HG03103 (cell line): ENCODE measurements at regions not wholly inside any gene's neighbourhood (a gene's known extent, or its start where the extent isn't known, plus 50 kb on each side); places are given as distances from the start of the nearest gene placed in this dataset.

Source experiments
- ATAC-seq: cut with Tn5 transposase; IDR thresholded peaks from one replicate; pipeline ENCODE4 v1.9.1; 2021; ENCODE audit warnings: low read depth; ENCODE audit not compliant: unreplicated experiment

DNA sequence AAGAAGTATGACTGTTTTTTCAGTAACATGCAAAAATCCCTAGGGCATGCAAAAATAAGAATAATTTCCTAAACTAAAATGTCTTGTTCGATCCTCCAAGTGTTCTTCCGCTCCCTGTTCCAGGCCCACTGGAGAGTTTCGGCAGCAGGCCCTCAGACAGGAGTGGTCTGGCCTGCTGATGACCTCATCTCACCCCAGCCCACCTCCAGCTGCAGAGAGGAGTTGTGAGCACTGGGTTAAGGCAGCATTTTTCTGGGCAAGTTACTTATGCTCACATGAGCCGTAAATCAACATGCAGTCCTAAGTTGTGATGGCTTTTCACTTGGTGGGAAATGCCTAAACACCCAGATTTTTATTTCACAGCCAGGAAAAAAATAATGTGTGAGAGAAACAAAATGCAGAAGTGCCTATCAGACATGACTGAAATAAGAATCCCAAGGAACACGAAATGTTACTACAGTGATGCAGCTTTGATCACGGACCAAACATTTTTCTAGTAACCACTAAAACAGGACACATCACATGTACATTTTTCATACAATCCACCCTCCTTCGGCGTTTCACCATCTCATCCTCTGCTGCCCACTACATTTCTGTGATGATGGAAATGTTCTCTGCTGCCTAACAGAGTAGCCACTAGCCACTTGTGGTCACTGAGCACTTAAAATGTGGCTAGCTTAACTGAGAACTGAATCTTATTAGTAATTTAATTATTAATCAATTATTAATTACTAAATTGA is 153.3 kb upstream of the TBL1X start:
- ATAC-seq = no peak

- peak; percentile 66 for ATAC-seq
Measured at GRCh38 chrX:9312922-9313867, 151.7 kb upstream of the TBL1X start.

DNA sequence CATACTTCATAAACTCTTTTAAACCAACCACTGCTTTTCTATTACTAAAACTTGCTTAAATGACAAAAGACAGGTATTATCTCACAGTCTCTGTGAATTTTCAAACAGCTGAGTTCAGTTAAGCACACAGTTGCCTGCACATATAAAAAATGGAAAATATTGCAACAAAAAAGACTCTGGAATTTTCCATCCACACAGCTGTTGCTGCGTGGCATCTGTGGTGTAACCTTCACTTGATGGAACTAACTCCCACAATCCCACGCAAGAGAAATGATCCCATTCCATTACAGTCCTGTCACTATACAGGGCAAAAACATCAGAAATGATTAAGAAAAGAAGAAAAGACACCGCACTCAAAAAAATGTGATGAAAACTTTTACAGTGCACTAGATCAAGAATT is 149.8 kb upstream of the TBL1X start:
- no peak for ATAC-seq

- ATAC-seq = no peak
Measured at GRCh38 chrX:9316096-9316495, 148.8 kb upstream of the TBL1X start.

DNA sequence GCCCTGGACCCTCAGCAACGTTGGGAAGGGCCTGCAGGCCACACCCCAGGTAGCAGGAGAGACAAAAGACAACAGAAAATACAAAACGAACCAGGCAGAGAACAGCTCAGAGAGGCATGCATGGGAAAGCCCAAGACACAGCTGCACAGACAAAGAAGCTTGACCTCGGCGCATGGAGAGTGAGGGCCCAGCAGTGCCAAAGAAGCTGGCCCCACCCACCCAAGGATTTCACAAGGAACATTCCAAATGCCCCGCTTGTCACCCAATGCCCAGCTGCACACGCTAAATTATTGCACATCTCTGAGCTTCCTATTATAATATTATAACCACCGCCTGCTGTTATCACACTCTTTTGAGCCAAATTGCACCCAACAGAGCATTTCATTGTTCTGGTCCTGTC is 147.7 kb upstream of the TBL1X start:
- ATAC-seq = no peak

DNA sequence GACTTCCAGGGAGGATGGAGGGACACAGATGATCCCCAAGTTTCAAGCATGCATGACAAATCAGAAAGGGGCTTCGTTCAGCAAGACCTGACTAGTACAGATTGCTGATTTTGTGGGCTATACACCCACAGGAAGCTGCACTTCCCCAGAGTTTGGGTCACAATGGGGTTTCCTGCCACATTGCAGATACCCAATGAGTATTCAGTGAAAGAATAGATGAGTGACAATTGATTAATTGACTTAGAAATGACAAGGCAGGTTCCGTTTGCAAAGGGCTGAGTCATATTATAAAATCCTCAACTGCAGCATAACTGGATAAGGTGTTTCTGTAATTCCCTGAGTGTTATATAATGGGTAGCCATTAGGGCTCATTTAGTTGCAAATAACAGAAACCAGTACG is 146.6 kb upstream of the TBL1X start:
- no peak for ATAC-seq

DNA sequence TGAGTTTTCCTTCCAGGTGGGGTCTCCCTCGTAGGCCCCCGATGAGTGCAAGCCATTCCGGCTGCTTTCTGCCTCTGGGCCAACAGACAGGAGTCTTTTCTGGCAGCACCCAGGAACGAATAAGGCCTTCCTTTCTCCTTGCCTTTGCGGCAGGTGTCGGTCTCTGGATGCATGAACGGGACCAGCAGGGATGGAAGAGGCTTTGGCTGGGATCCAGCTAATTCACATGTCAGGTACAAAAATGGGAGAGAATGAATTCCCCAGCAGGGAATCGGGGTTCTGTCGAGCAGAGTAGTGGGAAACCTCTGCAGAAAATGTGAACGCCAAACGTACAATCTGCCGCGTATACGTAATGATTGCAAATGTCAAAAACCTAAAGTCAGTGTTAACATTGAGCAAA is 146.1 kb upstream of the TBL1X start:
- ATAC-seq = no peak

DNA sequence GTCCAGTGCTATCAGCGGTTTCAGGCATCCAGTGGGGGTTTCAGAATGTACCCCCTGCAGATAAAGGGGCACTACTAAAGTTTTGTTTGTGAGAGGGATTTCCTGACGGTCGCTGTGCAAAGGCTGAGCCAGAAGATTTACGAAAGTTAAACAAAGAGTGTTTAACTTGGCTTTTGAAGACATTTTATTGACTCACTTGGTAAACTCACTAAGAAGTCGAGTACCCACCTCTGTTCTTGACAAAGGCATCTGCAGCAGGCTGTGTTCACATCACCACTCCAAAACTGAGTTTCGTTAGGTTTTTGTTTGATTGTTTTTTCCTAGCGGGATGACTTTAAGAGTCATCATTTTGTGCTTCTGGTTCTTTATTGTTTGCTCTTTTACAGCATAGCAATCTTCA is 143.9 kb upstream of the TBL1X start:
- no peak for ATAC-seq

DNA sequence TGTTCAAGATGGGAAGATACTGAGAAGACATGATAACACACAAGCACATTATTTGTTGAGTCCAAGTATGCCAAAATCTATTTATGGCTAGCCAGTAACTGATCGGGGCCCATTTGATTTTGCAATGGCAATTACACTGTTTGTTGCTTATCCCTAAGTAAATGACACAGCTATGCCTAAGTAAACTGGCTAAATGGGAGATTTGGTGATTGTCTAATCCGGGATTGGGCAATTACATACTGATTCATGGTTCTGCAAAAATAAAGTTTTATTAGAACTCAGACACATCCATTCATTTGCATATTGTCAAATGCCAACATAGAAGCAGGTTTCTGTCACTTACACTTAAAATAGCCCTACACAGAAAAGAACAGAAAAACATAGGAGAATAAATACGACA is 140.2 kb upstream of the TBL1X start:
- ATAC-seq = no peak

- ATAC-seq = no peak
Measured at GRCh38 chrX:9326369-9326768, 138.5 kb upstream of the TBL1X start.

GRCh38 chrX:9327086-9327746 is 137.6 kb upstream of the TBL1X start:
- no peak for ATAC-seq

- ATAC-seq = no peak
Measured at GRCh38 chrX:9327747-9328145, 137.1 kb upstream of the TBL1X start.

GRCh38 chrX:9329056-9329455 is 135.8 kb upstream of the TBL1X start:
- no peak for ATAC-seq

DNA sequence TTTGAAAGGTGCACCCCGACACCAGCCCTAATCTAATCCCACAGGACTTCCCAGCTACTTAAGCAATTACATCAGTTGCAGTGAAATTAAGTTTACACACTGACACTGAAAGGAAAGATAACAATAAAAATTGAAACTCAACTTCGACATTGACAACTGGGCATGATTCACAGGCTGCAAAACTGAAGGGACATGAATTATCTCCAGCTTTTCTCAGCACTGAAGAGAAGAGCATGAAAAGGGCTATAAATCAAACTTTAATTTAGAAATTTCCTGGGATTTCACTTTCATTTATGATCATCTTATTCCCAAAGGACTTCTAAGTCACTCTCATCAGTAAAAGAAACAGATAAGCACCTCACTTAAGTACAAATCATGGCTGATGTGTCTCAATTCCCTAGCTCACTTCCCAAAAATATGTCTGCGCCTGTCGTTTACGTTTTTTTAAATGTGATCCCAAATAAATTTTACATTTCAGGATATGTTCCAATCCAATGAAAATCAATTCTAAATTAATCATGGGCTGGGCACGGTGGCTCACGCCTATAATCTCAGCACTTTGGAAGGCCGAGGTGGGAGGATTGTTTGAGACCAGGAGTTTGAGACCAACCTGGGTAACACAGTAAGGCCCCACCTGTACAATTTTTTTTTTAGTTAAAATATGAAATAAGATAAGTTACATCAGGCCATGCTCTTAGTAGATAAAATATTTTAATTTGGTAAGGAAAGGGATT is 134.4 kb upstream of the TBL1X start:
- ATAC-seq = no peak

GRCh38 chrX:9333873-9334560 is 130.8 kb upstream of the TBL1X start:
- no peak for ATAC-seq

GRCh38 chrX:9335251-9335650 is 129.6 kb upstream of the TBL1X start:
- no peak for ATAC-seq

- no peak for ATAC-seq
Measured at GRCh38 chrX:9336456-9336855, 128.4 kb upstream of the TBL1X start.

GRCh38 chrX:9337046-9337445 is 127.8 kb upstream of the TBL1X start:
- ATAC-seq = no peak

- no peak for ATAC-seq
Measured at GRCh38 chrX:9338986-9339385, 125.9 kb upstream of the TBL1X start.
